Subcutaneous abdominal adipose tissue (tissue), 5 donors: ENCODE measurements at regions not wholly inside any gene's neighbourhood (a gene's known extent, or its start where the extent isn't known, plus 50 kb on each side); places are given as distances from the start of the nearest gene placed in this dataset.

Source experiments
- H3K27ac ChIP-seq: one replicate; pipeline ENCODE4 v1.7.0; 2013; ENCODE audit warnings: low read depth, mild to moderate bottlenecking, inconsistent platforms, low read length, moderate library complexity
- H3K27me3 ChIP-seq, 5 donors: one replicate each; pipeline ENCODE4 v1.7.0; 2013; ENCODE audit warnings: low read length in 5 of 5, inconsistent platforms in 1 of 5; ENCODE audit not compliant: control insufficient read depth in 5 of 5, insufficient read depth in 4 of 5
- H3K36me3 ChIP-seq, 5 donors: one replicate each; pipeline ENCODE4 v1.7.0; 2013; ENCODE audit warnings: low read length in 5 of 5; ENCODE audit not compliant: control insufficient read depth in 5 of 5, insufficient read depth in 5 of 5
- H3K4me1 ChIP-seq, 5 donors: one replicate each; pipeline ENCODE4 v1.7.0; 2013; ENCODE audit warnings: low read length in 5 of 5, mild to moderate bottlenecking in 3 of 5, moderate library complexity in 1 of 5; ENCODE audit not compliant: control insufficient read depth in 5 of 5, insufficient read depth in 5 of 5
- H3K4me3 ChIP-seq, 5 donors: one replicate each; pipeline ENCODE4 v1.7.0; 2013; ENCODE audit warnings: low read length in 5 of 5, low read depth in 1 of 5
- H3K9ac ChIP-seq, 5 donors: one replicate each; pipeline ENCODE4 v1.7.0; 2013; ENCODE audit warnings: low read length in 5 of 5, mild to moderate bottlenecking in 4 of 5, moderate library complexity in 3 of 5
- H3K9me3 ChIP-seq, 5 donors: one replicate each; pipeline ENCODE4 v1.7.0; 2013; ENCODE audit warnings: low read length in 5 of 5; ENCODE audit not compliant: control insufficient read depth in 5 of 5
- donor health status: healthy.
- donor health status: healthy.
- donor health status: healthy.
- donor health status: healthy.
- donor health status: healthy.

- H3K9ac ChIP-seq = no peak overlapping the region
- H3K4me1 ChIP-seq = no peaks in the 10 kb centered on the region
- no peaks in the 10 kb centered on the region for H3K36me3 ChIP-seq
- H3K4me3 ChIP-seq = no peak overlapping the region
- no peak overlapping the region for H3K27ac ChIP-seq
- H3K9me3 ChIP-seq = peaks cover 0 to 3% (median 0%) of the 10 kb centered on the region in 5 donors
- H3K27me3 ChIP-seq = no peaks in the 10 kb centered on the region
Measured at GRCh38 chr18:66825347-66825746, 221.5 kb upstream of the CDH19 start.

- Histone ChIP-seq H3K27ac (no peak overlapping the region), H3K27me3 (no peaks in the 10 kb centered on the region), H3K4me3 (no peak overlapping the region), H3K9ac (no peak overlapping the region), H3K9me3 (no peaks in the 10 kb centered on the region), H3K4me1 (no peaks in the 10 kb centered on the region), H3K36me3 (no peaks in the 10 kb centered on the region)
Measured at GRCh38 chr18:66819235-66819634, 215.3 kb upstream of the CDH19 start.

DNA sequence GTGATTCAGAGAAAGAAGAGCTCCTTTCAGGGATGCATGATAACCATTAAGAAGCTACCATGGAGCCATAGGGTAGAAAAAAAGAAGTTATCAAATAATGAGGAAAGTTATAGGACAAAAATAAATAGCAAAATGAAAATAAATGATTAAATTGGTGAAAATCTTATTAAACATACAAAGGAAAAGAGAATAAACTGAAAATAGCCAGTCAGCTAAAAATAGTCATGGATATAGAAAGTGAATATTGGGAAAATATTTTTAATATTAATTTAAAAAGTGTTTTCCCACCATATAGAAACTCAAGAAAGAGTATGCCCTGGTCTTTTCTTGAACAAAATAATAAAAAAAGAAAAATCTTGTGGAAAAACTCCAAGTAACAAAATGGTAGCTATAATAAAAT lies 209.2 kb upstream of the CDH19 start:
- no peaks in the 10 kb centered on the region for H3K4me1 ChIP-seq
- no peak overlapping the region for H3K9ac ChIP-seq
- no peaks in the 10 kb centered on the region for H3K36me3 ChIP-seq
- H3K9me3 ChIP-seq = no peaks in the 10 kb centered on the region
- no peaks in the 10 kb centered on the region for H3K27me3 ChIP-seq
- H3K4me3 ChIP-seq = no peak overlapping the region
- no peak overlapping the region for H3K27ac ChIP-seq

- Histone ChIP-seq H3K36me3 (no peaks in the 10 kb centered on the region), H3K4me3 (no peak overlapping the region), H3K9me3 (no peaks in the 10 kb centered on the region), H3K27ac (no peak overlapping the region), H3K4me1 (no peaks in the 10 kb centered on the region), H3K27me3 (no peaks in the 10 kb centered on the region), H3K9ac (no peak overlapping the region)
Measured at GRCh38 chr18:66795051-66795450, 191.2 kb upstream of the CDH19 start.

DNA sequence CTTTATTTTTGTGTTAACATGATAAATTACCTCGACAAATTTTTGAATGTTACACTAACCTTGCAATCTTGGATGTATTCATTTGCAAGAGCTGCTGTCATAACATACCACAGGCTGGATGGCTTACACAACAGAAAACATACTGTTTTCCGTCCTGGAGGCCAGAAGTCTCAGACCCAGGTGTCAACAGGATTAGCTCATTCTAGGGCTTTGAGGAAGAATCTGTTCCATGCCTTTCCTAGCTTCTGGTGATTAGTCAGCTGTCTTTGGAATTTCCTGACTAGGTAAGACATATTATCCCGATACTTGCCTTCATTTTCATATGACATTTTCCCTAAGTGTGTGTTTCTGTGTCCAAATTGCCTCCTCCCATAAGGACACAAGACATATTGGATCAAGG lies 188.6 kb upstream of the CDH19 start:
- Histone ChIP-seq H3K4me3 (no peak overlapping the region), H3K9me3 (no peaks in the 10 kb centered on the region), H3K9ac (no peak overlapping the region), H3K36me3 (no peaks in the 10 kb centered on the region), H3K4me1 (no peaks in the 10 kb centered on the region), H3K27me3 (no peaks in the 10 kb centered on the region), H3K27ac (no peak overlapping the region)

GRCh38 chr18:66780609-66781008 lies 176.7 kb upstream of the CDH19 start:
- Histone ChIP-seq H3K9me3 (no peaks in the 10 kb centered on the region), H3K27me3 (no peaks in the 10 kb centered on the region), H3K4me3 (no peak overlapping the region), H3K9ac (no peak overlapping the region), H3K27ac (no peak overlapping the region), H3K4me1 (no peaks in the 10 kb centered on the region), H3K36me3 (no peaks in the 10 kb centered on the region)

DNA sequence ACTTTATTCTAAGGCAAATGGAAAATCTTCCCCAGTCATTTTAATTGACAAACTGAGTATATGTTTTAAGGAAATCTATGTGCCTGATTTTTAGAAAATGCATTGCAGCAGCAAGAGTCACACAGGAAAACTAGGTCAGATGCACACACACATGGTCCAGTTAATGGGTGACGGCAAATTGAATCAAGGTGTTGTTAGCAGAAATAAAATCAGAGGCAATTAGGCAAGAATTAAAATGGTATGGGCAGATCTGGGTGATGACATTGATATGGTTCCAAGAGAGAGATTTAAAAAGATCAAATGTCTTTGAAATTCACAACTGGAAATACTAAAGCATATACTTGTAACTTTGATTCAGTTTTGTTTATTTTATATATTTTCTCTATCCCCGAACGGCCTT lies 174.2 kb upstream of the CDH19 start:
- Histone ChIP-seq H3K4me1 (no peaks in the 10 kb centered on the region), H3K4me3 (no peak overlapping the region), H3K36me3 (no peaks in the 10 kb centered on the region), H3K9ac (no peak overlapping the region), H3K27ac (no peak overlapping the region), H3K9me3 (no peaks in the 10 kb centered on the region), H3K27me3 (no peaks in the 10 kb centered on the region)

GRCh38 chr18:66769375-66769774 lies 165.5 kb upstream of the CDH19 start:
- H3K36me3 ChIP-seq = no peaks in the 10 kb centered on the region
- H3K9ac ChIP-seq = no peak overlapping the region
- no peaks in the 10 kb centered on the region for H3K9me3 ChIP-seq
- H3K4me1 ChIP-seq = no peaks in the 10 kb centered on the region
- no peaks in the 10 kb centered on the region for H3K27me3 ChIP-seq
- no peak overlapping the region for H3K27ac ChIP-seq
- no peak overlapping the region for H3K4me3 ChIP-seq

DNA sequence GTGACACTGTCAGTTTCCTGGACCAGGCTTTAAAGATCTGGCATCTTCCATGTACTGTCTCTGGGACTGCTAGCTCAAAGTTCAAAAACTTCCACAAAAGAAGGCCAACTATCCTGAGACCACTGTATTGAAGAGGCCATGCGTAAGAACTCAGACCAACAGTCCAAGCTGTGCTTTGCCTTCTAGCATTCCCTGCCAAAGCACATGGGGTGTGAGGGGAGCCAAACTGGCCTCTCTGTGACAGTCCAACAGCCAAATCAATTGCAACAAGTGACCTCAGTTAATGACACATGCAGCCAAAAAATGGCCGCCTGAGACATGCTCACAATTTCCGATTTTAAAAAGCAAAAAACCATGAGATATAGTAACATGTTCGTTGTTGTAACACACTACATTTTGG lies 160.3 kb upstream of the CDH19 start:
- Histone ChIP-seq H3K36me3 (no peaks in the 10 kb centered on the region), H3K4me1 (no peaks in the 10 kb centered on the region), H3K9me3 (no peaks in the 10 kb centered on the region), H3K27ac (no peak overlapping the region), H3K9ac (no peak overlapping the region), H3K27me3 (no peaks in the 10 kb centered on the region), H3K4me3 (no peak overlapping the region)

DNA sequence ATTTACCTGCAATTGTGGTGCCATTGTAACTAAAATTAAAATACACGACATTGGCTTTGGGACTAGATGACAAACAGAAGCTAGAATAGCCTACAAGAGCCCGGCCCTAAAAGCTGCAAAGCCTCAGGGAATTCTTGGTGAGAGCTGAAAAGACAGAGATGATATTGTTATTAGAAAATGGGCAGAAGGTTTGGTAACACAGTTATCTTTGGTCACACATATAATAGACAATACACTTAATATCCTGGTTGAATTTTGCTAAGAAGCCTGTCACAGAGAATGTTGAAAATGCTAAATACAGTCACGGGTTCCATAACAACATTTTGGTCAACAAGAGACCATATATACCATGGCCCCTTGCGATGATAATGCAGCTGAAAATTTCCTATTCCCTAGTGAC lies 157.3 kb upstream of the CDH19 start:
- Histone ChIP-seq H3K27ac (no peak overlapping the region), H3K27me3 (no peaks in the 10 kb centered on the region), H3K4me3 (no peak overlapping the region), H3K9ac (no peak overlapping the region), H3K36me3 (no peaks in the 10 kb centered on the region), H3K9me3 (no peaks in the 10 kb centered on the region), H3K4me1 (no peaks in the 10 kb centered on the region)

GRCh38 chr18:66760559-66760958 lies 156.7 kb upstream of the CDH19 start:
- no peaks in the 10 kb centered on the region for H3K27me3 ChIP-seq
- H3K36me3 ChIP-seq = no peaks in the 10 kb centered on the region
- no peak overlapping the region for H3K9ac ChIP-seq
- H3K9me3 ChIP-seq = no peaks in the 10 kb centered on the region
- H3K27ac ChIP-seq = no peak overlapping the region
- no peaks in the 10 kb centered on the region for H3K4me1 ChIP-seq
- H3K4me3 ChIP-seq = no peak overlapping the region
